MM.1S (cell line): ENCODE measurements at regions not wholly inside any gene's neighbourhood (a gene's known extent, or its start where the extent isn't known, plus 50 kb on each side); places are given as distances from the start of the nearest gene placed in this dataset.

Experiments used
- DNase-seq: peaks from one replicate; pipeline ENCODE4 v3.0.0-alpha.2; 2015
- H2AFZ ChIP-seq: fragments of 300-600 bp; sonication (generic); 2 replicates; pipeline ENCODE4 v1.6.0; 2016; ENCODE audit warnings: antibody characterized with exemption, low read length
- H3F3A ChIP-seq: fragments of 300-600 bp; sonication (generic); 2 replicates; pipeline ENCODE4 v1.6.1; 2016; ENCODE audit warnings: mild to moderate bottlenecking, antibody characterized with exemption, low read length, moderate library complexity, mixed read lengths; ENCODE audit not compliant: insufficient read depth
- H3K27ac ChIP-seq: fragments of 300-600 bp; sonication (generic); 2 replicates; pipeline ENCODE4 v1.5.1; 2016; ENCODE audit warnings: mild to moderate bottlenecking, low read length
- H3K27me3 ChIP-seq: fragments of 300-600 bp; sonication (generic); replicated peaks from 2 replicates; pipeline ENCODE4 v1.6.0; 2016; ENCODE audit warnings: low read length; ENCODE audit not compliant: insufficient read depth
- H3K36me3 ChIP-seq: fragments of 300-600 bp; sonication (generic); replicated peaks from 2 replicates; pipeline ENCODE4 v1.6.1; 2016; ENCODE audit warnings: mild to moderate bottlenecking, low read length, mixed read lengths; ENCODE audit not compliant: insufficient read depth
- H3K4me1 ChIP-seq: fragments of 300-600 bp; sonication (generic); 2 replicates; pipeline ENCODE4 v1.6.1; 2016; ENCODE audit warnings: low read length, mixed read lengths
- H3K4me2 ChIP-seq: fragments of 300-600 bp; sonication (generic); 2 replicates; pipeline ENCODE4 v1.6.0; 2016; ENCODE audit warnings: low read depth, low read length
- H3K4me3 ChIP-seq: fragments of 300-600 bp; sonication (generic); 2 replicates; pipeline ENCODE4 v1.5.1; 2016; ENCODE audit warnings: low read length, mixed read lengths
- H3K79me2 ChIP-seq: fragments of 300-600 bp; sonication (generic); 2 replicates; pipeline ENCODE4 v1.6.1; 2016; ENCODE audit warnings: mixed run types, low read length, mixed read lengths
- H3K9ac ChIP-seq: fragments of 300-600 bp; sonication (generic); 2 replicates; pipeline ENCODE4 v1.6.1; 2016; ENCODE audit warnings: low read length, mixed read lengths
- H3K9me2 ChIP-seq: fragments of 300-600 bp; sonication (generic); replicated peaks from 2 replicates; pipeline ENCODE4 v1.6.1; 2016; ENCODE audit warnings: mild to moderate bottlenecking, low read length, mixed read lengths; ENCODE audit not compliant: insufficient read depth
- H3K9me3 ChIP-seq: fragments of 300-600 bp; sonication (generic); replicated peaks from 2 replicates; pipeline ENCODE4 v1.6.1; 2016; ENCODE audit warnings: mild to moderate bottlenecking, low read length, mixed read lengths; ENCODE audit not compliant: insufficient read depth
- H4K20me1 ChIP-seq: fragments of 300-600 bp; sonication (generic); 2 replicates; pipeline ENCODE4 v1.6.1; 2016; ENCODE audit warnings: mild to moderate bottlenecking, low read length, moderate library complexity, mixed read lengths; ENCODE audit not compliant: insufficient read depth
- CTCF ChIP-seq: fragments of 300-600 bp; sonication (generic); IDR thresholded peaks from 2 replicates; pipeline ENCODE4 v1.5.1; 2016; ENCODE audit warnings: antibody characterized with exemption, low read length, mixed read lengths
- EZH2 ChIP-seq: fragments of 300-600 bp; sonication (generic); optimal IDR thresholded peaks from 2 replicates; pipeline ENCODE3; 2017; ENCODE audit warnings: low read depth, mild to moderate bottlenecking, antibody characterized with exemption, low read length, mixed read lengths
- EZH2phosphoT487 ChIP-seq: fragments of 300-600 bp; sonication (generic); IDR thresholded peaks from 2 replicates; pipeline ENCODE4 v1.6.1; 2018; ENCODE audit warnings: antibody characterized with exemption, low read length

GRCh38 chr3:34619990-34620389 lies 821.6 kb downstream of the PDCD6IP start:
- no peaks in the 10 kb centered on the region for H3K36me3 ChIP-seq
- no peaks in the 10 kb centered on the region for H3F3A ChIP-seq
- no peak overlapping the region for H2AFZ ChIP-seq
- no peak for TF ChIP-seq EZH2
- TF ChIP-seq EZH2phosphoT487 = no peak
- no peak for TF ChIP-seq CTCF
- no peaks in the 10 kb centered on the region for H3K27me3 ChIP-seq
- no peaks in the 10 kb centered on the region for H3K9me2 ChIP-seq
- no peaks in the 10 kb centered on the region for H3K79me2 ChIP-seq
- H3K27ac ChIP-seq = no peak overlapping the region
- H3K4me1 ChIP-seq = no peaks in the 10 kb centered on the region
- H3K9me3 ChIP-seq = no peaks in the 10 kb centered on the region
- H3K4me2 ChIP-seq = no peak overlapping the region
- no peak overlapping the region for H3K4me3 ChIP-seq
- H3K9ac ChIP-seq = no peak overlapping the region
- DNase-seq = no peak
- H4K20me1 ChIP-seq = no peaks in the 10 kb centered on the region

GRCh38 chr3:34626699-34627098 lies 828.3 kb downstream of the PDCD6IP start:
- no peaks in the 10 kb centered on the region for H4K20me1 ChIP-seq
- no peaks in the 10 kb centered on the region for H3K9me2 ChIP-seq
- no peak overlapping the region for H3K9ac ChIP-seq

GRCh38 chr3:34634939-34635338 lies 836.5 kb downstream of the PDCD6IP start:
- Histone ChIP-seq H3K27me3 (no peaks in the 10 kb centered on the region), H3K4me1 (no peaks in the 10 kb centered on the region), H3K27ac (no peak overlapping the region), H3K9ac (no peak overlapping the region), H3K4me3 (no peak overlapping the region), H3K9me2 (no peaks in the 10 kb centered on the region), H3K4me2 (no peak overlapping the region), H3K36me3 (no peaks in the 10 kb centered on the region), H3F3A (no peaks in the 10 kb centered on the region), H4K20me1 (no peaks in the 10 kb centered on the region), H3K79me2 (no peaks in the 10 kb centered on the region), H3K9me3 (no peaks in the 10 kb centered on the region), H2AFZ (no peak overlapping the region)
- DNase-seq = no peak
- no peak for TF ChIP-seq CTCF
- TF ChIP-seq EZH2 = no peak
- no peak for TF ChIP-seq EZH2phosphoT487

More at GRCh38 chr3:34626699-34627098, 828.3 kb downstream of the PDCD6IP start:
- H3K79me2 ChIP-seq = no peaks in the 10 kb centered on the region
- no peaks in the 10 kb centered on the region for H3K27me3 ChIP-seq
- no peaks in the 10 kb centered on the region for H3K4me1 ChIP-seq
- DNase-seq = no peak
- no peak overlapping the region for H3K4me3 ChIP-seq
- H3K27ac ChIP-seq = no peak overlapping the region
- H2AFZ ChIP-seq = no peak overlapping the region
- H3K9me3 ChIP-seq = no peaks in the 10 kb centered on the region
- TF ChIP-seq CTCF = no peak
- TF ChIP-seq EZH2phosphoT487 = no peak
- no peak for TF ChIP-seq EZH2
- H3K4me2 ChIP-seq = no peak overlapping the region
- H3K36me3 ChIP-seq = no peaks in the 10 kb centered on the region
- H3F3A ChIP-seq = no peaks in the 10 kb centered on the region
